Left lung (tissue), 4 donors: ENCODE measurements at regions not wholly inside any gene's neighbourhood (a gene's known extent, or its start where the extent isn't known, plus 50 kb on each side); places are given as distances from the start of the nearest gene placed in this dataset.
"Not testable (repeated sequence)": the region's sequence is repeated elsewhere in the genome, so short reads cannot be mapped to it uniquely, and the experiment has no call there.

ENCODE experiments used
- ATAC-seq: fragments of 200-7000 bp; cut with Tn5 transposase; one replicate; pipeline ENCODE4 v1.9.1; 2020; ENCODE audit warnings: moderate library complexity
- DNase-seq, 4 donors: peaks; one replicate each; pipeline ENCODE4 v3.0.0-alpha.2; 2013 to 2020
- H3K27ac ChIP-seq, 2 donors: fragments of 200-600 bp; sonication (generic) in 1 of 2; one replicate each; pipeline versions ENCODE4 v1.5.0 to v1.8.0; 2020 to 2021
- H3K27me3 ChIP-seq, 2 donors: fragments of 200-600 bp; sonication (generic) in 1 of 2; one replicate each; pipeline versions ENCODE4 v1.5.0 to v1.8.0; 2020 to 2021
- H3K36me3 ChIP-seq, 2 donors: fragments of 200-600 bp; sonication (generic) in 1 of 2; one replicate each; pipeline versions ENCODE4 v1.5.0 to v1.8.0; 2020 to 2021
- H3K4me1 ChIP-seq, 2 donors: fragments of 200-600 bp; one replicate each; pipeline ENCODE4 v1.8.0; 2021
- H3K4me3 ChIP-seq, 2 donors: fragments of 200-600 bp; sonication (generic) in 1 of 2; one replicate each; pipeline versions ENCODE4 v1.5.0 to v1.8.0; 2020 to 2021; ENCODE audit warnings: mild to moderate bottlenecking in 1 of 2
- H3K9me3 ChIP-seq, 2 donors: fragments of 200-600 bp; sonication (generic) in 1 of 2; one replicate each; pipeline versions ENCODE4 v1.5.0 to v1.8.0; 2020 to 2021
- intact Hi-C, 2 donors: fragments of 100-400 bp; cut with DNase I; formaldehyde crosslinking; loops; one replicate each; pipeline versions ENCODE4 v1.11.2 to v1.14.2; 2022
- TF ChIP-seq, protein P1 (sequence below), 2 donors: fragments of 200-600 bp; sonication (generic) in 1 of 2; IDR thresholded peaks; one replicate each; pipeline versions ENCODE4 v1.5.0 to v1.8.0; 2021; ENCODE audit warnings: antibody characterized with exemption in 2 of 2
- donor health status: DM: no; HTN: yes; CAD: no.
- donor health status: DM: no; HTN: no; CAD: no.

DNA sequence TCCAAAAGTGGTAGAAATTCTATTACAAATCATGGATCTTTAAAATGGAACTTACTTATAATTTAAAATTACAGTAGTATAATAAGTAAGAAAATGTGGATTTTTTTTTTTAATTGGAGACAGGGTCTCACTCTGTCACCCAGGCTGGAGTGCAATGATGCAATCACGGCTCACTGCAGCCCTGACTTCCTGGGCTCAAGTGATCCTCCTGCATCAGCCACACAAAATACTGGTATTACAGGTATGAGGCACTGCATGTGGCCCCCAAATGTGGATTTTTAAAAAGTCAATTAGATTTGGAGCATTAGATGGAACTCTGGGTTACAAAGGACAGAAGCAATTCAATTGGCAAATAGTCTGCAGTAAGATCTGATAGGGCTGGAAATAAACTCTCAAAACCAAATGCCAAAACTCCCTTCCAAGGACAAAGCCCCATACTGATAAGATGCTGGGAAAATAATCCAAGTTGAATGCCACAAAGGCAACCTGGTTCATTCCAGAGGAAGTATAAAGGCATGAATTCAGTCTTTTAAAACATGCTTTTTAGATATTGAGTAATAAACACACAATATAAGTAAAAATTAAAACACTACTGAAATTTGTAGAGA, 294.2 kb downstream of the ZNF248 start:
- ATAC-seq: peak; percentile 80
- no peaks in the 10 kb centered on the region for H3K27me3 ChIP-seq
- H3K36me3 ChIP-seq: no peaks in the 10 kb centered on the region
- TF ChIP-seq, protein P1, sequence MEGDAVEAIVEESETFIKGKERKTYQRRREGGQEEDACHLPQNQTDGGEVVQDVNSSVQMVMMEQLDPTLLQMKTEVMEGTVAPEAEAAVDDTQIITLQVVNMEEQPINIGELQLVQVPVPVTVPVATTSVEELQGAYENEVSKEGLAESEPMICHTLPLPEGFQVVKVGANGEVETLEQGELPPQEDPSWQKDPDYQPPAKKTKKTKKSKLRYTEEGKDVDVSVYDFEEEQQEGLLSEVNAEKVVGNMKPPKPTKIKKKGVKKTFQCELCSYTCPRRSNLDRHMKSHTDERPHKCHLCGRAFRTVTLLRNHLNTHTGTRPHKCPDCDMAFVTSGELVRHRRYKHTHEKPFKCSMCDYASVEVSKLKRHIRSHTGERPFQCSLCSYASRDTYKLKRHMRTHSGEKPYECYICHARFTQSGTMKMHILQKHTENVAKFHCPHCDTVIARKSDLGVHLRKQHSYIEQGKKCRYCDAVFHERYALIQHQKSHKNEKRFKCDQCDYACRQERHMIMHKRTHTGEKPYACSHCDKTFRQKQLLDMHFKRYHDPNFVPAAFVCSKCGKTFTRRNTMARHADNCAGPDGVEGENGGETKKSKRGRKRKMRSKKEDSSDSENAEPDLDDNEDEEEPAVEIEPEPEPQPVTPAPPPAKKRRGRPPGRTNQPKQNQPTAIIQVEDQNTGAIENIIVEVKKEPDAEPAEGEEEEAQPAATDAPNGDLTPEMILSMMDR (IDR thresholded peaks at IDR 0.05): no peak
- H3K4me3 ChIP-seq: no peak overlapping the region
- intact Hi-C loops: no loop called here
- H3K9me3 ChIP-seq: peaks cover 0 to 17% of the 10 kb centered on the region in 2 donors
- H3K4me1 ChIP-seq: no peaks in the 10 kb centered on the region
- no peak for DNase-seq
- peak overlapping the region in 1 of 2 donors; percentile 4 for H3K27ac ChIP-seq

DNA sequence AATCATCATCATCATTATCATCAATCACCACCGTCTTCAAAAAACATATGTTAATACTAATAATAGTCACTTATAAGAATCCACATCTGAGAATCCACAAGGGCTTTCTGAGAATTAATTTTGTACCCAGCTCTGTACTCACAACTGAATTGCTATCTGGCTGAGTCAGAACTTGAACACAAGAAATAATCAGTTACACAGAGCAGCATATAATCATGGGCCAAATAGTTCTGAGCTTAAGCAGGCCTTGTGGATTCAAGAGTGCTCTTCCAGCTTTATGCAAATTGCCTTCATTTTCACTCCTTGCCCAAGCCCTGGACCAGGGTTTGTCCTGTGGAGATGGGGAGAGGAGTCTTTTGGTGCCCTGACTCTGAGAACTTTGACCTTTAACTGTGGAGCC, 304.5 kb downstream of the ZNF248 start:
- H3K27ac ChIP-seq: no peak overlapping the region
- no peaks in the 10 kb centered on the region for H3K4me1 ChIP-seq
- H3K9me3 ChIP-seq: peaks cover 0 to 12% of the 10 kb centered on the region in 2 donors
- DNase-seq (no peak), ATAC-seq (no peak)
- H3K36me3 ChIP-seq: no peaks in the 10 kb centered on the region
- intact Hi-C loops: no loop called here
- no peaks in the 10 kb centered on the region for H3K27me3 ChIP-seq
- TF ChIP-seq, protein P1 (IDR thresholded peaks at IDR 0.05): no peak
- H3K4me3 ChIP-seq: no peak overlapping the region

GRCh38 chr10:37549054-37549453, 308.4 kb downstream of the ZNF248 start:
- H3K9me3 ChIP-seq: peaks cover 0 to 12% of the 10 kb centered on the region in 2 donors
- H3K27ac ChIP-seq: no peak overlapping the region
- no peaks in the 10 kb centered on the region for H3K27me3 ChIP-seq
- H3K36me3 ChIP-seq: no peaks in the 10 kb centered on the region
- H3K4me1 ChIP-seq: no peaks in the 10 kb centered on the region
- TF ChIP-seq, protein P1 (IDR thresholded peaks at IDR 0.05): no peak
- intact Hi-C loops: no loop called here
- ATAC-seq: no peak
- H3K4me3 ChIP-seq: no peak overlapping the region
- no peak for DNase-seq

DNA sequence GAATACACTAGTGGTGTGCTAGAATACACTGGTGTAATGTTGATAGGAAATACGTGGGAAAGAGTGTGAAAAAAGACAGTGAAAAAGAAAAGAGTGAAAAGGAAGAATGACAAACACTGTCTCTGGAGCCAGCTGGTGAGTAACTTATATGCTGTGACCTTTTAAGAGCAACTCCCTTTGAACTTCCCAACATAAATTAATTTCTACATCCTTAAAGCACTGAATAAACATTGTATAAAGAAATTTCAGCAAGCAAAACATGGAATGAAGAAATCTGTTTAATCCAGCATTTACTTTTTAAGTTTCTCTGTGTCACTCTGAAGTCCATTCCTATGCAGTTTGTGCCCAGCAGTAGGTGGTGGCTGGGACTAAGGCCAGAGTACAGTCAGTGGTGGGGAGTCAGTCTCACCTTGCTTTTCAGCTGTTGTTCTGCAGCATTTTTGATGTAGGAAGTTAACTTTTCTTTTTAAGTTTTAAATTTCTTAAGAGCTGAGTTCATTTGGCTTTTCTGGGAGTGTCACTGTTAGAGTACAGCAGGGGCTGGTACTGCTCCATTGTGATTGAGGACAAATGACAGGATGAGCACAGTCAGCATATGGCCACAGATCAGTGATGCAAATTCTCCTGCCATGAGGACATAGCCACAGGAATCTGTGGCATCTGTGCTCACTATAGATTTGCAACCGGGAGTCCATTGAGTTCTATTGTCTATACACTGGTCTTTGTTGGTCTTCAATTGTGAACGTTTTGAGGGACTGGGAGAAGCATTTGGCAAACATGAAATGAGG, 321.8 kb downstream of the ZNF248 start:
- intact Hi-C loops: no loop called here

GRCh38 chr10:37534166-37534565, 323.2 kb downstream of the ZNF248 start:
- TF ChIP-seq, protein P1 (IDR thresholded peaks at IDR 0.05): no peak
- intact Hi-C loops: no loop called here
- DNase-seq (no peak), ATAC-seq (no peak)
- peaks cover 0 to 21% of the 10 kb centered on the region in 2 donors for H3K9me3 ChIP-seq
- no peaks in the 10 kb centered on the region for H3K4me1 ChIP-seq
- H3K4me3 ChIP-seq: no peak overlapping the region
- H3K36me3 ChIP-seq: no peaks in the 10 kb centered on the region
- no peaks in the 10 kb centered on the region for H3K27me3 ChIP-seq
- no peak overlapping the region for H3K27ac ChIP-seq

More for the DNA sequence above, 321.8 kb downstream of the ZNF248 start:
- DNase-seq: no peak
- Histone ChIP-seq H3K27me3 (no peaks in the 10 kb centered on the region), H3K4me1 (no peaks in the 10 kb centered on the region), H3K36me3 (no peaks in the 10 kb centered on the region), H3K4me3 (no peak overlapping the region), H3K27ac (no peak overlapping the region), H3K9me3 (peaks cover 0 to 21% of the 10 kb centered on the region in 2 donors)
- TF ChIP-seq, protein P1 (IDR thresholded peaks at IDR 0.05): no peak
- no peak for ATAC-seq

DNA sequence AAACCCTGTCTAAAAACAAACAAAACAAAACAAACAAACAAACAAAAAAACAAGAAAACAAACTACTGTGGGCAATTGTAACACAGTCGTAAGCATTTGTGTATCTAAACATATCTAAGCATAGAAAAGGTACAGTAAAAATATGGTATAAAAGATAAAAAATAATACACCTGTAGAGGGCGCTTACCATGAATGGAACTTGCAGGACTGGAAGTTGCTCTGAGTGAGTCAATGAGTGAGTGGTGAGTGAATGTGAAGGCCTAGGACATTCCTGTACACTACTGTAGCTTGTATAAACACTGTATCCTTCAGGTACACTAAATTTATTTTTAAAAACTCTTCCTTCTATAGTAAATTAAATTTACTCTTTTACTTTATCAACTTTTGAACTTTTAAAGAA, 332.0 kb downstream of the ZNF248 start:
- H3K27ac ChIP-seq, H3K36me3 ChIP-seq, DNase-seq, H3K4me1 ChIP-seq, H3K27me3 ChIP-seq, intact Hi-C loops, H3K9me3 ChIP-seq, H3K4me3 ChIP-seq: not testable (repeated sequence)
- peak; percentile 53 for ATAC-seq
